Endothelial cell of umbilical vein (primary cell): ENCODE measurements at regions not wholly inside any gene's neighbourhood (a gene's known extent, or its start where the extent isn't known, plus 50 kb on each side); places are given as distances from the start of the nearest gene placed in this dataset.

Source experiments
- CTCF ChIP-seq, 2 donors: IDR thresholded peaks; 1 replicate in 1 of 2; 2 replicates in 1 of 2; pipeline ENCODE4 v1.5.1; 2011; ENCODE audit warnings: low read length in 2 of 2, mild to moderate bottlenecking in 2 of 2, moderate library complexity in 2 of 2, control low read depth in 1 of 2, inconsistent platforms in 1 of 2, low read depth in 1 of 2; ENCODE audit not compliant: insufficient read depth in 1 of 2; ENCODE audit errors: extremely low read depth in 1 of 2
- EZH2 ChIP-seq: IDR thresholded peaks from 2 replicates; pipeline ENCODE4 v1.6.1; 2012; ENCODE audit warnings: borderline replicate concordance, low read depth, mild to moderate bottlenecking, moderate library complexity, low read length, inconsistent platforms; ENCODE audit not compliant: severe bottlenecking
- FOS ChIP-seq: IDR thresholded peaks from 2 replicates; pipeline ENCODE4 v1.6.1; 2011; ENCODE audit warnings: mild to moderate bottlenecking, low read length, moderate library complexity, borderline replicate concordance; ENCODE audit not compliant: insufficient read depth
- GATA2 ChIP-seq: IDR thresholded peaks from 2 replicates; pipeline ENCODE4 v1.7.0; 2011; ENCODE audit warnings: low read depth, mild to moderate bottlenecking, moderate library complexity, mixed read lengths, low read length; ENCODE audit not compliant: insufficient read length, insufficient read depth
- JUN ChIP-seq: IDR thresholded peaks from 2 replicates; pipeline ENCODE4 v1.6.1; 2011; ENCODE audit warnings: borderline replicate concordance, low read depth; ENCODE audit not compliant: insufficient read length, insufficient read depth
- MYC ChIP-seq: IDR thresholded peaks from one replicate; pipeline ENCODE4 v1.6.1; 2011; ENCODE audit warnings: mild to moderate bottlenecking, low read depth, low read length
- POLR2A ChIP-seq: IDR thresholded peaks from 2 replicates; pipeline ENCODE4 v1.6.1; 2012; ENCODE audit warnings: low read depth, mild to moderate bottlenecking, control low read depth, low read length
- POLR2AphosphoS5 ChIP-seq: IDR thresholded peaks from 2 replicates; pipeline ENCODE4 v1.6.1; 2012; ENCODE audit warnings: low read depth, mild to moderate bottlenecking, control low read depth, low read length, moderate library complexity; ENCODE audit not compliant: insufficient read depth
- TF ChIP-seq, protein P1 (sequence below): IDR thresholded peaks from 2 replicates; pipeline ENCODE4 v1.6.1; 2011; ENCODE audit not compliant: insufficient read depth, insufficient read length

GRCh38 chr2:59882279-59882678 lies 671.2 kb downstream of the BCL11A start:
- TF ChIP-seq CTCF (IDR thresholded peaks at IDR 0.05; ENCODE audit: extremely low read depth in 1 of 2, insufficient read depth in 1 of 2, low read depth in 1 of 2, low read length in 2 of 2): no peak
- TF ChIP-seq POLR2AphosphoS5: no peak
- TF ChIP-seq, protein P1, sequence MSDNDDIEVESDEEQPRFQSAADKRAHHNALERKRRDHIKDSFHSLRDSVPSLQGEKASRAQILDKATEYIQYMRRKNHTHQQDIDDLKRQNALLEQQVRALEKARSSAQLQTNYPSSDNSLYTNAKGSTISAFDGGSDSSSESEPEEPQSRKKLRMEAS: no peak
- TF ChIP-seq GATA2: no peak
- TF ChIP-seq JUN: no peak
- no peak for TF ChIP-seq EZH2
- no peak for TF ChIP-seq POLR2A
- no peak for TF ChIP-seq MYC
- no peak for TF ChIP-seq FOS
